Breast epithelium (tissue), 4 donors: ENCODE measurements at regions not wholly inside any gene's neighbourhood (a gene's known extent, or its start where the extent isn't known, plus 50 kb on each side); places are given as distances from the start of the nearest gene placed in this dataset.

ENCODE experiments used
- DNase-seq, 2 donors: peaks; one replicate each; pipeline ENCODE4 v3.0.0-alpha.2; 2019; ENCODE audit warnings: low spot score in 2 of 2
- H3K27ac ChIP-seq, 2 donors: fragments of 200-600 bp; sonication (generic) in 1 of 2; one replicate each; pipeline ENCODE4 v1.5.1; 2016 to 2019; ENCODE audit warnings: mild to moderate bottlenecking in 1 of 2
- H3K27me3 ChIP-seq, 2 donors: fragments of 200-600 bp; sonication (generic) in 1 of 2; one replicate each; pipeline versions ENCODE4 v1.5.1 to v1.6.0; 2017 to 2019; ENCODE audit warnings: control low read depth in 1 of 2, mild to moderate bottlenecking in 1 of 2
- H3K36me3 ChIP-seq: fragments of 200-600 bp; one replicate; pipeline ENCODE4 v1.5.1; 2019
- H3K4me1 ChIP-seq, 2 donors: fragments of 200-600 bp; sonication (generic); one replicate each; pipeline ENCODE4 v1.5.1; 2016 to 2019; ENCODE audit warnings: control low read depth in 1 of 2
- H3K4me3 ChIP-seq, 3 donors: fragments of 200-600 bp; sonication (generic); 1 replicate in 2 of 3; 2 replicates in 1 of 3; pipeline ENCODE4 v1.5.1; 2016 to 2019; ENCODE audit warnings: mild to moderate bottlenecking in 3 of 3, moderate library complexity in 2 of 3
- H3K9me3 ChIP-seq, 2 donors: fragments of 200-600 bp; sonication (generic) in 1 of 2; one replicate each; pipeline ENCODE4 v1.5.1; 2016 to 2019; ENCODE audit warnings: control low read depth in 1 of 2
- POLR2A ChIP-seq: fragments of 450-650 bp; IDR thresholded peaks from one replicate; pipeline ENCODE4 v1.6.1; 2016; ENCODE audit warnings: antibody characterized with exemption, mild to moderate bottlenecking, moderate library complexity
- POLR2AphosphoS5 ChIP-seq, 3 donors: sonication (generic); formaldehyde crosslinking; IDR thresholded peaks; one replicate each; pipeline ENCODE4 v1.6.1; 2017; ENCODE audit warnings: antibody characterized with exemption in 3 of 3
- intact Hi-C: fragments of 100-400 bp; cut with DNase I; formaldehyde crosslinking; loops from one replicate; pipeline ENCODE4 v1.15.1; 2023; ENCODE audit warnings: low total_unique reads
- TF ChIP-seq, protein P1 (sequence below), 3 donors: fragments of 450-650 bp; IDR thresholded peaks; one replicate each; pipeline ENCODE4 v1.5.1; 2016 to 2017; ENCODE audit warnings: antibody characterized with exemption in 3 of 3, mild to moderate bottlenecking in 3 of 3, moderate library complexity in 3 of 3

DNA sequence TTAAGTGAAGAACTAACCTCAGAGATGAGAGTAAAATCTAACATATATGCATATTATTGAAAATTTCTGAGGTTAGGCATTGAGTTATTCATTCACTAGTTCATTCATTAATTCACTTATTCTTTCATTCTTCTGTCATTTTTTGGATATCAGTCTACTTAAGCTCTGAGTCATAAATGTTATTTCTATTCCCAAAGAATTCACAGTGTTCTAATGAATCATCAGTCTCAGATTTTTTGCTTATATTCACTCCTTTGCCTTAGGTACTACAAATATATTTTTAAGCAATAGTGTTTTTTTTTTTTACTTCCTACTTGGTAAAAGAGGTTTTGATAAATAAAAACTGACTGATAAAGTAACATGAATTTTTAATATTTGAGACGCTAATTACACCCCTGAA, 95.2 kb upstream of the DKK2 start:
- intact Hi-C loops = no loop called here
- TF ChIP-seq, protein P1, sequence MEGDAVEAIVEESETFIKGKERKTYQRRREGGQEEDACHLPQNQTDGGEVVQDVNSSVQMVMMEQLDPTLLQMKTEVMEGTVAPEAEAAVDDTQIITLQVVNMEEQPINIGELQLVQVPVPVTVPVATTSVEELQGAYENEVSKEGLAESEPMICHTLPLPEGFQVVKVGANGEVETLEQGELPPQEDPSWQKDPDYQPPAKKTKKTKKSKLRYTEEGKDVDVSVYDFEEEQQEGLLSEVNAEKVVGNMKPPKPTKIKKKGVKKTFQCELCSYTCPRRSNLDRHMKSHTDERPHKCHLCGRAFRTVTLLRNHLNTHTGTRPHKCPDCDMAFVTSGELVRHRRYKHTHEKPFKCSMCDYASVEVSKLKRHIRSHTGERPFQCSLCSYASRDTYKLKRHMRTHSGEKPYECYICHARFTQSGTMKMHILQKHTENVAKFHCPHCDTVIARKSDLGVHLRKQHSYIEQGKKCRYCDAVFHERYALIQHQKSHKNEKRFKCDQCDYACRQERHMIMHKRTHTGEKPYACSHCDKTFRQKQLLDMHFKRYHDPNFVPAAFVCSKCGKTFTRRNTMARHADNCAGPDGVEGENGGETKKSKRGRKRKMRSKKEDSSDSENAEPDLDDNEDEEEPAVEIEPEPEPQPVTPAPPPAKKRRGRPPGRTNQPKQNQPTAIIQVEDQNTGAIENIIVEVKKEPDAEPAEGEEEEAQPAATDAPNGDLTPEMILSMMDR (IDR thresholded peaks at IDR 0.05) = no peak
- TF ChIP-seq POLR2A = no peak
- H3K36me3 ChIP-seq = peaks cover 4% of the 10 kb centered on the region
- no peaks in the 10 kb centered on the region for H3K4me1 ChIP-seq
- no peak for DNase-seq
- H3K27me3 ChIP-seq = no peaks in the 10 kb centered on the region
- no peak overlapping the region for H3K27ac ChIP-seq
- no peak overlapping the region for H3K4me3 ChIP-seq
- no peaks in the 10 kb centered on the region for H3K9me3 ChIP-seq

DNA sequence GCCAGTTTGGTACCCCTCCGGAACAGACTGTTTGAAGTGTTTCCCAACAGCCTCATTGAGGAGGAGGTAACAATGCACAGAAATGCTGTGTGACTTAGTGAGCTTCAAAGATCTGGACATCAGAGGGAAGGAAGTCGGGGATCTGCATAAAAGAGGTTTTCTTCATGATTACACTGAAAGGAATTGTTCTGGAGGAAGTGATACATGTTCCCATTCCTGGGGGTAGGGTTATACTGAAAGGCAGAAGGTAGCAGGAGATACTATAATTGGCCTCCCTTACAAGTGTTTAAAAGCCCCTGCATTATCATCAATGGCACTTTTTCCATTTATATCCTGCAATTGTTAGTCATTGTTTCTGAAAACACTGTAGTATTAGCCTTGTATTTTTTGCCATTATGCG, 94.0 kb upstream of the DKK2 start:
- Histone ChIP-seq H3K9me3 (no peaks in the 10 kb centered on the region), H3K27ac (no peak overlapping the region), H3K4me1 (no peaks in the 10 kb centered on the region), H3K27me3 (no peaks in the 10 kb centered on the region), H3K4me3 (no peak overlapping the region), H3K36me3 (peaks cover 4% of the 10 kb centered on the region)
- DNase-seq = no peak
- intact Hi-C loops = no loop called here
- TF ChIP-seq POLR2A = no peak
- TF ChIP-seq, protein P1 (IDR thresholded peaks at IDR 0.05) = no peak

DNA sequence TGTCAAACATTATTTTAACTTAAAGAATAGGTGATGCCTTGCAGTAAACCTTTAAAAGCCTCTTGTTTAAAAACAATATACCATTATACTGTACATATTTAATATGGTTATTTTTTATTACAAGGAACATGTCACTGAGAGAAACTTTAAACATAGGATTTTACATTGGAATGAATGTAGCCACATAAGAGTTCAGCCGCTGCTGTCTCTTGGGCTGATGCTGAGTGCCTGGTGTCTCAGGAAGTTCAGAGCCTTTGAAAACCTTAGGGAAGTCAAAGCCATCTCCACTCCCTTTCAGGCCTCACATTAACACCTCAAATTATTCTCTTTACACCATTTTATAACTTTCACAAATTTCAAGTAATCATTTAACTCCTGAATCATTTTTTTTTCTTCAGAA, 93.5 kb upstream of the DKK2 start:
- peaks cover 4% of the 10 kb centered on the region for H3K36me3 ChIP-seq
- no peak for DNase-seq
- TF ChIP-seq POLR2AphosphoS5 (IDR thresholded peaks at IDR 0.05) (no peak), POLR2A (no peak)
- TF ChIP-seq, protein P1 (IDR thresholded peaks at IDR 0.05) = no peak
- H3K4me3 ChIP-seq = no peak overlapping the region
- H3K27ac ChIP-seq = no peak overlapping the region
- no peaks in the 10 kb centered on the region for H3K27me3 ChIP-seq
- H3K9me3 ChIP-seq = no peaks in the 10 kb centered on the region
- intact Hi-C loops = no loop called here
- no peaks in the 10 kb centered on the region for H3K4me1 ChIP-seq

DNA sequence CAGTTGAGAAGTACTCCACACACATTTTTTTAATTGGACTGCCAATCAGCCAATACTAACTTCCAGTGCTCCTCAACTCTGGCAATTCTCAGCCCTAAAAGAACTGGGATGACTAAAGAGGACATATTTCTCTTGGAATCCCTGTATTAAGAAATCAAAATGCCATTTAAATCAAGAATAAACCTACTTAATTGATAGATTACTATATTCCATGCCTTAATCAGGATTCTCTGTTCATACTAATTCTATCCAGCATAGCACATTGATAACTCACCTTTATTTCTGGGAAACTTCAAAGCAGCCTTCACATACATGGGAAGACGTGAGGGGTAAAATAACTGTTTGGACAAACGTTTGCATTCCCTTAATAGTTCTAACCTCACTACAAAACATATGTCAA, 93.0 kb upstream of the DKK2 start:
- TF ChIP-seq POLR2AphosphoS5 (IDR thresholded peaks at IDR 0.05) (no peak), POLR2A (no peak)
- TF ChIP-seq, protein P1 (IDR thresholded peaks at IDR 0.05) = no peak
- no peaks in the 10 kb centered on the region for H3K4me1 ChIP-seq
- H3K27me3 ChIP-seq = no peaks in the 10 kb centered on the region
- H3K4me3 ChIP-seq = no peak overlapping the region
- H3K9me3 ChIP-seq = no peaks in the 10 kb centered on the region
- H3K27ac ChIP-seq = no peak overlapping the region
- no peak for DNase-seq
- H3K36me3 ChIP-seq = peaks cover 4% of the 10 kb centered on the region
- intact Hi-C loops = no loop called here

DNA sequence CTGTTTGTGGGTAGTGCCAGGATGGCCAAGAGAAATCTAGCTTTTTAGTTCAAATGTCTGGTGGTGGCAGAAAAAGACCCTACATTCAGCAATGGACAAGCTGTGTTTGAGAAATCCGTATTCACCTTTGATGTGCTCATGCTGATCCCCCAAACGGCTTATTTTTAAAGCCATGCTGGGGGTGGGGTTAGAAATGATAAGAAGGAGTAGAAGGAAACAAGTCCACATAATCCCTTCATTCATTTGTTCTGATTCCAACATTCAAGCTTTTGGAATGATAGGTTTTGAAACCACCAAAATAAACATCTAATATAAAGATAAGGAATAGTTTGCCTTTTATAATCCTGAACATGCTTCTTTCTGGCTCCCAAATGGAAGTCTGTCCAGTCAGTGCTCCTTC, 92.0 kb upstream of the DKK2 start:
- no peak for TF ChIP-seq POLR2AphosphoS5 (IDR thresholded peaks at IDR 0.05)
- TF ChIP-seq POLR2A = no peak
- intact Hi-C loops = no loop called here

DNA sequence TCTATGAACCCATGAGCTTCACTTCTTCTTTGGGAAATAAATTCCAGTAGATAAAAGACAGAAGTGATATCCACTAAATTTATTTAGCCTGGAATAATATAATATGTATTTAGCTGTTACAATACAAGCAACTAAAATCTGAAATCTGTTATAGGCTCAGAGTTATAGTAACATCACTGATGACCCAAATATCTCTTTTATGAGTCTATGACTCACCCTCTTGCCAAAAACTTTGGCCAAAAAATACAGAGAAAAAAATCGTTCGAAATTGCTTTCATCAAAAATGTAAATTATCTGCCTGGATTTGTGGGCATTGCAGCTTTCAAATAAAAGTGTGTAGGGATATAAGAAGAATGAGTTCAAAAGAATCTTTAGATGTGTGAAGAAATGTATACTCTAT, 89.4 kb upstream of the DKK2 start:
- DNase-seq = no peak
- TF ChIP-seq POLR2A (no peak), POLR2AphosphoS5 (IDR thresholded peaks at IDR 0.05) (no peak)
- TF ChIP-seq, protein P1 (IDR thresholded peaks at IDR 0.05) = no peak
- Histone ChIP-seq H3K9me3 (no peaks in the 10 kb centered on the region), H3K4me3 (no peak overlapping the region), H3K27me3 (no peaks in the 10 kb centered on the region), H3K4me1 (no peaks in the 10 kb centered on the region), H3K36me3 (peaks cover 4% of the 10 kb centered on the region), H3K27ac (no peak overlapping the region)
- intact Hi-C loops = no loop called here

More for the DNA sequence above, 92.0 kb upstream of the DKK2 start:
- Histone ChIP-seq H3K27me3 (no peaks in the 10 kb centered on the region), H3K4me1 (no peaks in the 10 kb centered on the region), H3K4me3 (no peak overlapping the region), H3K27ac (no peak overlapping the region), H3K36me3 (peaks cover 4% of the 10 kb centered on the region), H3K9me3 (no peaks in the 10 kb centered on the region)
- no peak for DNase-seq
